ENCODE measurements at regions not wholly inside any gene's neighbourhood (a gene's known extent, or its start where the extent isn't known, plus 50 kb on each side); places are given as distances from the start of the nearest gene placed in this dataset.

DNA sequence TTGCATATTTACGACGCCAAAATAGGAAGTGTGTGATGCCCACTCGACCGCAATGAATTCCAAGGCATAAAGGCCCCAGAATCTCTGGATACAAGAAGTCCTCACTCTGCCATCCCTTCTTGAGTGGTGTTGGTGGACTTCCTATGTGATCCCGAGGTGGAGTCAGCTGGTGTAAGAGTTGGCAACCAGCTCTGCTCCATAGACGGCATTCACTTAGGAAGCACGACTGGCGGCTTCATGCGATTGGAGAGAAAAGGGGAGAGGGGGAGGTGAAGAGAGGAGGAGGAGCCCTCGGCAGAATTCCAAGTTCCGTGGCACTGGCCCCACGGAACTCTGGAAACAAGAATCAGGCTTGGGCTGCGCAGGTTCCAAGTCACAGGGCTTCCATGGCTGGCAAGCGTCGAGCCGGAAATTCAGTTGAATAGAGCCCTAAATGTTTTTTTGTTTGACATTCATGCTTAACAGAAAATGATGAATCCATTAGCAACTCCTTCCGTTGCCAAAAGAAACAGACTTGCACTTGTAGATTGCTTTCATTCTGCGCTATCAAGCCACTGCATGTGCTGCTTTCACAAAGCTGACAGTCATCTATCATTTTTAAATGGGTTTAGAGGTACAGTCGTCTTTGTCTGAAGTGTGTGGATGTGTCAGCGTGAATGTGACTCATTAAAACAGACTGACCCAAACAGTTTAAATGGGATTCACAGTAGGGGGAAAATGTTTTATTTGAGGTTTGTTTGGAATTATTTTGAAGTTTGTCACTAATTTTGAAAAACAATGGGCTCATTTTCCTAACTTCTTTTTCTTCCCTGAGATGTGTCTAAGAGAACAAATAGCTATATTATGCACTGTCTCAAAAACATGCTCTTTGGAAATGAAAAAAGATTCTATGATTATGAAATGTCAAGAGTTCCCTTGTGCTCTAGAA lies 428.3 kb upstream of the ATP11B start:
- peak; percentile 85 for DNase-seq

DNA sequence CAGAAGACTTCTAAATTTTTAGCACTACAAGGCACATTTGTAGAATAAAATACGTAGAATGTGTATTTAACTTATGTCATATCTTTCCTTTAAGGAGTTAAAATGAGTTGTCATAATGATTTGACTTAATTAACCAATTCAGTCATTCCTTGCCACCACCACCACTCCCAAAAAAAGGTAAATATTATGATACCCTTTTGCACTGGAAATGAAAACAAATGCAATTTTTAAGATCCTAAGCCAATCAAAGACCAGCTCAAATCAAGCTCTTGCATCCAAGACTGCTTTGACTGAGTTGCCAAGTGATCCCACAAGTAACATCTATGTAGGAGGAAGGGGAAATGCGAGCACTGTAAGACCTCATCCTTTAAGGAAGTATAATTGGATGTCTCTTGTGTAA lies 426.6 kb upstream of the ATP11B start:
- no peak for DNase-seq

DNA sequence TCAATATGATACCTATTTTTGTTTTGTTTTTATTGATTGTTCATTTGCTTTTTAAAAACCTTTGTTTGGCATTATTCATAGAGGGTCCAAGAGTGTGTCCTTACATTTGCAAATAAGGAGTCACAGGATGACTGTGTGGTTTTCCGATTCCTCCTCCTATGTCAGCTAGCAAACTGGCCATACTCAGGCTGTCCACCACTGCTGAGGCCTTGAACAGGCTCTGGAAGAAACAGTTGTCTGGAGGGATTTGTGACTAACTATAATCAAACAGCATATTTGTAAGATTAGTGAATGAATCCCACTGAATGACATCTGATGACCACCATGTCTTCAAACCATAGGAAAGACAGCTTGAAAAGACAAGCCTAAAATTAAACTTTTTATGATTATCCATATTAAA lies 423.4 kb upstream of the ATP11B start:
- DNase-seq: no peak

DNA sequence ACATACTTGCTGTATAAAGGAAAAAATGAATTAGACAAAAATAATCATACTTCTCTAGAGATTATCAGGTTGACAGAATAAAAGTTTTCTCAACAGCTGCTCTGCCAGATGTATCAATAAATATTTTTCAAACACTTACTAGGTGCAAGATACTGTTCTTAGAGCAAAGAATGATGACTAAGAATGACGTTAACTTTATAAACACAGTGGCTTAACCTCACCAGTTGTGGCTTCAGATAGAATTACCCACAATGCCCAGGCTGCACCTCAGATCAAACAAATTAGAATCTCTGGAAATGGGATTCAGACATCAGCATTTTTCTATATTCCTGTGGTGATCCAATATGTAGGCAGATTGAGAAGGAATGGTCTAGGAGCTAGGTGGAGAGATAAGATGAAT lies 422.4 kb upstream of the ATP11B start:
- DNase-seq: no peak

DNA sequence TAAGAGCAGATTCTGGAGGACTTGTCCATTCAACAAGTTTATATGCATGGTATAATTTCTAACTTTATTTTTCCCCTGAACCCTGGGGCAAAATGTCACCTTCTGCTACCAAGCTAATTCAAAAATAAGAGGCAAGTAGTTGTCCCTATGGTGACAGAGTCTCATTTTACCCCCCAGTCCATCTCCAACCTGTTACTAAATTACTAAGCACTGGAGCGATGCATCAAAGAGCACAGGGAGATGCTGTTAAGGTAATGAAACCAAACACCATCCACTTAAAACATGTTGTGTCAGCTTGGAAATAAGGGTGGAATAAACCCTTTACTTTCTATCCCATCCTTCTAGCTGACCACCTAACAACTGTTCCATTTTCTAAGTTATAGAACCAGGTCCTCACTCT lies 417.4 kb upstream of the ATP11B start:
- DNase-seq: no peak

DNA sequence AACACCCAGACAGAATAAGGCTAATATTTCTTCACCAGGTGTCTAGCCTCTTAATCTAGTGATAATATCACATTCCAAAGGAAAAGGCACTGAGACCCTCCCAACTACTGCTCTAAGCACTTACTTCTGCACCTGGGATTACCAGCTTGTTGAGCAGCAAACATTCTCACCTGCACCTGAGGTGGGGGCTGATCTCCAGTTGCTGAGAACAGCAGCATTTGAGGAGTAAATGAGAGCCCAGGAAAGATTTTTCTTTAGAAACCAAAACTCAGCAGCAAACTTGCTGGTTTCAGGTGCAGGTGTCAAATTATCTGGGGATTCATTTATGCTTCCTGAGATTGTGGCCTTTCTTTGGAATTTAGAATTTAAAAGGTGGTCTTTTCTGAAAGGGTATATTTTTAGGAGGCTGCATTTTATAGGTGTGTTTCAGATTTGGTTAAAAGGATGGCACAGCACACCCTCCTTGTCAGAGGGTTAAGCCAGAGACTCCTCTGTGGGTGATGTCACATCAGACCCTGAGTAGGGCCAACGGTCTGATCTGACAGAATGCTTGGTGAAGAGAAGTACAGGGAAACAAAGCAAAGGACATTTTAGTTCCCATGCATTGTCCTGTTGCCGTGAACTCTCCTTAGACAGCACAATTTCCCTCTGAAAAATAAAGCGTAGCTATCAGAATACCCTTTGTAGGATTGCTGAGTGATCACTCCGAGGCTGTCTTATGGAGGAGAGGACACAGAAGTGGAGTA lies 411.0 kb upstream of the ATP11B start:
- no peak for DNase-seq

DNA sequence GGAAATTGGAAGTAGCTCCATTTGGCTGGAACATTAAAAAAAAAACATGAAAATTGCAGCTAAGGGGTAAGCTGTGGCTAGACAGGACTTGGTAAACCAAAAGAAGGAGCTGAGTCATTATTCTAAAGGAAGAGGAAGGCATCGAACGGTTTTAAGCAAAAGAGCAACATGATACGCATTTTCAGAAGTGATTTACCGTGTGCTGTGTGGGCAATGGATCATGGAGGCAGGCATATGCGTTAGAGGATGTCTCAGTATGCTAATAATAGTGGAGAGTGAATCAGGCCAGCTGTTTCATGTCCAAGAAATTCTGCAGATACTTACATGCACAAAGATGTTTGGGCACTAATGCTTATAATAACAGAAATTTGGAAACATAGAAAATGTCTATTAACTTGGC lies 409.1 kb upstream of the ATP11B start:
- DNase-seq: no peak

DNA sequence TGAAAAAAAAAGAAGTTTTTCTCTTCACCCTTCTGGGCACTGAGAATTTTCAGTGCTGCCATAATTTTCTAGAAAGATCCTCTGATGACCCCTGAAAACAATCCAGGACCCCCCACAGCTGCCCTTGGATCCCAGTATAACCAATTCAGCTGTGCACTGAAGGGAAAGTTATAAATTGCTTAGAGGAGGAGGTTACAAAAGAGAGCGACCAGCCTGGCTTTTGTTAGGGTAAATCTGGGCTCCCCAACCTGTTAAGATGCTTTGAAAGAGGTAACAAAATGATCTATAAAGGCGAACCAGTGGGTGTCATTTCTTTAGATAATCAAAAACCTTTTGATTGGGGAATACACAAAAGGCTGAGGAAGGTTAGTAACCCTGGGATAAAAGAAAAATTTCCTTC lies 407.9 kb upstream of the ATP11B start:
- DNase-seq: no peak

DNA sequence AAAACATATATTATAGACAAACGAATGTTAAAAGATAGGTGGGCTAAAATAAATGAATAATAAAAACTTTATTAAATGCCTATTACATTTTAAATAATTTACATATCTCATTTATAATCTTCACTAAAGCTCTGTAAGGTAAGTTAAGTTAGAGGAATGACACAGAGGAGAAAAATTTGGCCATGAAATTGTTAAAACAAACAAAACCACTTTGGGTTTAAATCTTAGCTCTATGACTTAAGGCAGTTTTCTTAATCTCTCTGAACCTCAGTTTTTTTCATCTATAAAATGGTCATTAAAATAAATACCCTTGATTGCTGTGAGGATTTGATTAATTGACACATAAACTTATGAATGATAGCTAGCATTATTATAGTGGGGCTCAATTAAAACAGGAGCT lies 404.8 kb upstream of the ATP11B start:
- no peak for DNase-seq

DNA sequence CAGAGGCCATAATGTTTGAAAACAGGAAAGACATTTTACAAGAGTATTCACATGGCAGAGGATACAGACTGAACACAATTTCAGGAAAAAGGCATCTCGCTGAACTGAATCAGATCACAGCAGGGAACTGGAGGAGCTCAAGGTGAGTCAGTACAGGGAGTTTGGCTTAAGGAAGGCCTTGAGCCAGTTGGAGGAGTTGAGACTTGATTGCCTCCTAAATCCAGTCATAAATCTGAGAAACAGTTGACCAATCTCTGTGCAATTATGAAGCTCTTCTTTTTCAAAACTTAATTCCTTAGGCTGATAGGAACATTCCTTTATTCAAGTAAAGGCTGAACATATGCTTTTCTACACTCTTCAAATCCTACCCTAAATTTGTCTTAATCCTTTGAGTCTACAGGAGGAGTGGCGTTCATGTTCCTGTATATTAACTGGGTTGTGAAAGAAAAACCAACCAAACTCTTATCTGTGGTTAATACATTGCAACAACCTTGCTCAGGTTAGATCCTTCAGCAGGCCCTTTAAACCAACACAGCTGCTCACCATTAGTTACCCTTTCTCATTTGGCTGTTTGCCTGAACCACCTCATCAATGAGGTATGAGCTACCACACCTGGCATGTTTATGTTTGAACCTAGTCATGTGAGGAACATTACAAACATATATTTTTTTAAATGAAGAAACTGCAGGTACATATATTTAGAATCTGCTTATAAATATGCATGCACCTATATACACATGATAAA lies 404.1 kb upstream of the ATP11B start:
- DNase-seq: peak; percentile 82

DNA sequence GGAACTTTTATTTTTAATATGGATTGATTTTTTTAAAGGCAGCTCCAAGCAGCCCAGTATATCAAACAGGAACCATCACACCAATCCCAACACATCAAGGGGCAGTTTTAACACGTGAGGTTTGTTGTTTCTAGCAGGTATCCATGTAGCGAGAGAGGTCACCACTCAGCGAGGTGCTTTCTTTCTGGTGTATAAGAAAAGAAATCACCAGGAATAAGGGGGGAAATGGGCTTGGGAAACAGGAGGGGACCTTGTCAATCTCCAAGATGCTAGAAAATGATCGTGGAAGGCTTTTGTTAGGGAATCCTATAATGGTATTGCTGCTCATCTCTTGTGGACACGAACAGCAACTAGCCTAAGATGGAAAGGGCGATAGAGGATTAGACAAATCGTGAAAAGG lies 402.9 kb upstream of the ATP11B start:
- no peak for DNase-seq

DNA sequence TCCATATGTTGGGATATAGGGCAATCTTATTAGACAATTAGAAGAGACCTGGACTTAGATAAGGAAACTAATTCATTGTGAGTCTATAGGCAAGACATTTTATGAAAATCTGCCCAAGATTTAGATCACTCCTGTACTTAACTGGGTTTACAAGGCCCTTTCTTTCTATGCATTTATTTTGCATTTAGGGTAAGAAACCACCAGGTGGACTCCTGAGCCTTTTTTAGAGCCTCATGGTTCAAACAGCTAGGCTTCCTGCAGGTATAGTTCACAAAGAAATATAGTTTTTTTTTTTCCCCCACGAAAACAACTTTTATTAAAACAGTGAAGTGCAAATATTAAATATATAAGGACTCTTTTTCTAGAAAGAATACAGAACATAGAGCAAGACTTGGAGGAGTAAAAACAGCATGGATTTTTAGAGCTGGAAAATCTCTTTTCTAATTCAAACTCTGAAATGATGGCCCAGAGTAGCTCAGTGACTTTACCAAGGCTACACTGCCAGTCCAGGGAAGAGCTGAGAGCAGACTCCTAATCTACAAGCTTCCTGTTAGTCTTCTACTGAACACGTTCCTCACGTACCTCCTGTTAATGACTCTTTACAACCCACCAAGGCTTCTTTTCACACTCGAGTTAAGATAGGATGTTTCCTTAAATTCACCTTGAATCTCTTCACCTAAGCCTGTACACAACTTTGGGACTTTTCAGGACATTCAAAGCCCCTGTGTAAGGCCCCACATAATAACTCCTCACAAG lies 400.9 kb upstream of the ATP11B start:
- DNase-seq: no peak

DNA sequence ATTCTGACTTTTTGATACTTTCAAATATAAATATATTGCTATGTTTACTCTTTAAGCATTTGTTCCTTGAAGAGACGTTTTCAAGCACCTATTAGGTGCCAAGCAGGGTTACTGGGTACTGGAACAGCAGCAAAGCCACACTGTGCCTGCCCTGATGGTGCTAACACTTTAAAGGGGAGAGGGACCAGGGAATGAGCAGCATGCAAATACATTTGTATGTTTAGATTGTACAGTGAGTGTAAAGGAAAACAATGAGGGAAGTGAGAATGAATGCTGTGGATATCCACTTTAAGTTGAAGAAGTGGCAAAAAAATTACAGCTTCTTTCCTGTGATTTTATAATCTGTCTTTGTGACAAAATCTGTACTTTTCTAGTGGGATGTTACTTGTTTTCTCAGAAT lies 400.2 kb upstream of the ATP11B start:
- no peak for DNase-seq

DNA sequence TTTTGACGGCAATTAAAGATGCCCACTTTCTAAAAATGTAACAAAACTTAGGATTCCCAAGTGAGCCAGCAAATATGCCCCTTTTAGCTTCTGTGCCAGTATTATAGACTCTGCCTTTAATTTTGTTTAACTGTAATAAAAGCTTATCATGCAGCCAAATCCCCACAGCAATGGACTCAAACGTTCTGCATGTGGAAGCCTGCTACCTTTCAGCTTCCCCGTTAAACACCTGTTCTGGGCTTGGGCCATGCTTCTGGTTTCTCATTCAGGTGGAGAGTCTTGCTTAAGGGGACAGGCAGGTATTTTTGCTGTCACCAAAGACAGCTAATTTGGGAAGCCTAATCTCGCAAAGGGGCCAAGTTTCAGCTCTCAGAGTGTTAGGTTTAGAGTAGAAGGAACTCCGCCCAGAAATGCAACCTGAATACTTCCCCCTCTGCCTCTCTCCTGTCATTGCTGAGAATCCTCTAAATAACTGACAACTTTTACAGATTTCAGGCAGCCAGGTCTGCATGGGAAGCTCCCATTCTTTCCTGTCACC lies 399.4 kb upstream of the ATP11B start:
- DNase-seq: peak; percentile 16

DNA sequence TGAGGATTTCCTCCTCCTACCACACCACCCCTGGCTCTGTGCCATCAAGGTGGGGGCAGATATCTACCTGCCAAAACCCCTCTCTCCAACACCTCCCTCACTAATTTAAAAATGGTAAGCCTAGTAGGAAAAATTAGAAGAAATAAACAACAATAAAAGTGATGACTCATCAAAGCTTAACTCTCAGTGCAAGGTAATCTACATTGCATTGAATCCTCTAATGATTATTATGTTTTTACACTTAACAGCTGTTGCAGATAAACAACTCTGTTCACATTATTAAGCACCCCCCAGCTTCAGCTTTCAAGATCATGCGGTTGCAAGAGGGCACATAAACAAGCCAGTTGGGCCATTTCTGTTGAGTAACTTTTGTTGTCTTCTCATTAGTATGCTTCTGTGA lies 396.1 kb upstream of the ATP11B start:
- DNase-seq: no peak

DNA sequence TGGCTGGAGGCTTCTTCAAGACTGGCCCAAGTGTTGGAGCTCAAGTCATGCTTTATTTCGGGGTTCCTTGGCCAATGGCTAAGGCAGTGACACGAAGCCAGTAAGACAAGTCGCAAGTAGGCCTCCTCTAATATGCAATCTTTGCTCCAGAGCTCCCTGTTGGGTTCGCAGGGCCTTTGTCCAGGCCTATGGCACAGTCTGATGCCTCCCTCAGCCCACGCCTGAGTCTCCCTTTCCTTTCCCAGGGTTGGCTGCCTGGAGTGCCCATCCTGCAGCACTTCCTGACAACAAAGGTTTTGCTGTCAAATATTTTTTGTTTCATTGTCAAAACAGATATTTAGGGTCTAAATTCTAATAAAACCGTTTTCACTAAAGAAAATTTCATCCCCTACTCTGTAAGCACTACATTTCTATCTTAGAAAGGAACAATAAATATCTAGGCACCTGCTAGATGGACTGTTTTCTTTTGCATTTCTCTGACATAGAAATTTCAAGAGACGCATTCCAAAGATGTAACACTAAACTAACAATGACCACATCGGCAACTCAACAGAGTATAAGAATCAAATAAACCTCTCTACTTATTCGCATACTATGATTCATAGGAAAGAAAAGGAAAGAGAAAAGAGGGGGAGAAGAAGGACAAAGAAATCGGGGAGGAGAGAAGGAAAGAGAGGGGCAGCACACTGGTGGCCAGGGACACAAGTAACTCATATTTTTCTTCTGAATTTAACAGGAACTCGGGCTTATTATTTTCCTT lies 393.1 kb upstream of the ATP11B start:
- no peak for DNase-seq

DNA sequence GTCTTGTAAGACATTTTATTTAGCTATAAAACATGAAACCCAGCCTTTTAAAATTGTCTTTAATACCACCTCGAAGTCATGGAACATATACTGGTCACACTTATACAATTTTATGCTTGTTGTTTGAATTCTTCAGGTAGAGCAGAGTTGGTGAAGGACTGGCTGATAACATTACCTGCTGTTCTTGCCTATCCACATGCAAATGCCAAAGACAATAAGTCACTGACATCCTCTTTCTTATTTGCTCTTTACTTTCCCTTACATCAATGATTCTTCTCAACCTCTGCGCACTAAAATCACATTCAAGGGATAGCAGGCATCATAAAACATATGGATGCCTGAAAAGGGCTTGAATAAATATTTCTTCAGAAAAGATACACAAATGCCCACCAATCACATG lies 392.5 kb upstream of the ATP11B start:
- no peak for DNase-seq

DNA sequence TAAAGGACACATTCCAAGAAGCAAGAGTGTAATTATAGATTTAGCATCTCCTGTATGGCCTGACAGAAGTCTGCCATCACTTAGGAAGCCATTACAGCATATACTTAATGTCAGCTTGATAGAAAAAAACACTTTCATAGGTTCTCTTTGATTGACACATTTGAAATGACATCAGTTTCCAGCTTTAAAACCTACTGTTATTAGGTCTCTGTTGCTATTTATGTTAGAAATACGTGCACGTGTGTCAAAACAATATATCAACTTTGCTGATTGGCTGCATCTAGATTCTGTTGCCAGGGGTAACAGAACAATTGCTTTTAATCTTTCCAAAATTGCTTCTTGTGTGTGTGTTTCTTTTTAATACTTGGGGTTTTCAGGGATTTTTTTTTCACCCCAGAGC lies 389.3 kb upstream of the ATP11B start:
- DNase-seq: no peak

DNA sequence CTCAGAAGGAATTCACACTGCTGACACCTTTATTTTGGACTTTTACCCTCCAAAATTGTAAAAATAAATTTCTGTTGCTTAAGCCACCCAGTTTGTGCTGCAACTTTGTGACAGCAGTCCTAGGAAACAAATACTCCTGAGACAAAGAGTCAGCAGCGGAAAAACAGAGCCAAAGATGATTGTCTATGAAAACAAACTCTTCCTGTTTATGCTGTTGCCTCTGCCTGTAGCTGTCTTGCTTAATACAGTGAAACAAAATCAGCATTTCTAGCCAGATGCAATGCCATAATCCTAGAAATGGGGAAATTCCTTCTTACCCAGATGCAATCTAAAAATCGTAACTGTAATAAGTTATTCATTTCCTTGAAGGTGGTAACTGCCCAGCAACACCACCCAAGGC lies 387.5 kb upstream of the ATP11B start:
- DNase-seq: no peak

DNA sequence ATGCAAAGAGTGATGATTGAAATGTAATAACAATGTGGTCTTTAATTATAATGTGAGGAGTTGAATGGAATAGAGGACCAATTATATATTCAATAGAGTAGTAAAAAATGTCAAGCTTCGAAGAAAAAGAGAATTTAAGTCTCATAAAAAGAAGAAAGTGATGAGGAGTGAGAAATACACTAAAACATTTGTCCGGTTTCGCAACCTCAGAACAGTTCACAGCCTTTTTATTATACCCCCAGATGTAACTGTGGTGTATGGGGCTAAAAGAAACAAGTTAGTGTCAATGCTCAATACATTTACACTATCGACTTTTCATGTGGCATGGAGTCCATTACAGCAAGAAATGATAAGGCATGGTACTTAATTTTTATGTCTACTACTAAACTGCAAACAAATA lies 386.5 kb upstream of the ATP11B start:
- no peak for DNase-seq

DNA sequence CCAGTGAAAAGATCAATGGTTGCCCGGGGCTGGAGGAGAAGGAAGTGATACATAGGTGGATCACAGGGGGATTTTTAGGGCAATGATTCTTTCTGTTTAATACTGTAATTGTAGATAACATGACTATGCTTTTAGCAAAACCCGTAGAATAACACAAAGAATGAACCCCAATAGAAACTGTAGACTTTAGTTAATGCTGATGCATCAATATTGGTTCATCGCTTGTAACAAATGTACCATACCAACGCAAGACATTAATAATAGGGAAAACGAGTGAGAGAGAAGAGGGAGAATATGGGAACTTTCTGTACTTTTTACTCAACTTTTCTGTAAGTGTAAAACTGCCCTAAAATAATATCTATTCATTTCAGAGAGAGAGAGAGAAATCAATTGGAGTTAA lies 383.3 kb upstream of the ATP11B start:
- no peak for DNase-seq

DNA sequence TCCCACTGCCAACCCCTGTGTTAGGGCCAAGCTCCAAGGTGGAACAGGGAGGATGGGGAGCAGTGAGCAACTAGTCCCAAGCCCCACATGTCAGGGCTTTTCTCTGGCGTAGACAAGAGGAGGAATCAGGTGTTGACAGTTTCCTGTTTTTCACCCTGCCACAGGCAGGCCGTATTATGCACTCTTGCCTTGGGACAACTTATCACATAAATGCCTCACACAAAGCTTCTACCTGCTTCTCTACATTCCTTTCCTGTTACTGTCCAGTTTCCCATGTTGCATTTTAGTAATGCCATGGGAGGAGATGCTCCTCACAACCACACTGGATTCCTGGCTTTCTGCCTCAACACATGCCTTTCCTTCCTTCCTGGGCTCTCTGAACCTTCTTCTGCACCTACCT lies 381.2 kb upstream of the ATP11B start:
- DNase-seq: no peak

Measured in DMS79 treated with DMSO at 0.1 percent for 48 hours (cell line).